ENCODE measurements at regions not wholly inside any gene's neighbourhood (a gene's known extent, or its start where the extent isn't known, plus 50 kb on each side); places are given as distances from the start of the nearest gene placed in this dataset.

- H4K20me1 ChIP-seq (ENCODE audit: low read depth) = no peaks in the 10 kb centered on the region
- H3K36me3 ChIP-seq = no peaks in the 10 kb centered on the region
- H3K79me2 ChIP-seq (ENCODE audit: low read depth) = no peaks in the 10 kb centered on the region
- peaks cover 5% of the 10 kb centered on the region for H3K9me3 Mint-ChIP-seq
- H3F3A ChIP-seq (ENCODE audit: low read depth) = no peaks in the 10 kb centered on the region
- H3K27me3 Mint-ChIP-seq (ENCODE audit: insufficient read depth, low read depth) = no peaks in the 10 kb centered on the region
- H3K4me1 Mint-ChIP-seq = peaks cover 4% of the 10 kb centered on the region
- no peak for DNase-seq (ENCODE audit: low spot score)
- no peak overlapping the region for H3K4me2 ChIP-seq
- H3K4me1 ChIP-seq = no peaks in the 10 kb centered on the region
- no peak overlapping the region for H3K4me3 Mint-ChIP-seq
- H3K27ac Mint-ChIP-seq = no peak overlapping the region
- no peak overlapping the region for H3K27ac ChIP-seq
- no peaks in the 10 kb centered on the region for H3K9me3 ChIP-seq (ENCODE audit: low read depth)
- no peak for TF ChIP-seq EZH2 (IDR thresholded peaks at IDR 0.05)
- H3K4me3 ChIP-seq = no peak overlapping the region
- H3K27me3 ChIP-seq = no peaks in the 10 kb centered on the region
- H3K36me3 Mint-ChIP-seq = no peaks in the 10 kb centered on the region
- no peak overlapping the region for H2AFZ ChIP-seq (replicated peaks)
- H3K9ac ChIP-seq = no peak overlapping the region
Measured at GRCh38 chr12:128042825-128043224, 224.1 kb upstream of the TMEM132C start.

GRCh38 chr12:128043317-128043716 lies 223.7 kb upstream of the TMEM132C start:
- no peaks in the 10 kb centered on the region for H3K9me3 ChIP-seq (ENCODE audit: low read depth)
- H3K4me2 ChIP-seq = no peak overlapping the region
- no peak for DNase-seq (ENCODE audit: low spot score)
- no peak overlapping the region for H3K9ac ChIP-seq
- Mint-ChIP-seq H3K36me3 (no peaks in the 10 kb centered on the region), H3K9me3 (peaks cover 5% of the 10 kb centered on the region), H3K27me3 (ENCODE audit: insufficient read depth, low read depth) (no peaks in the 10 kb centered on the region), H3K27ac (no peak overlapping the region), H3K4me1 (peaks cover 4% of the 10 kb centered on the region), H3K4me3 (no peak overlapping the region)
- H3K27me3 ChIP-seq = no peaks in the 10 kb centered on the region
- no peak for TF ChIP-seq EZH2 (IDR thresholded peaks at IDR 0.05)
- TF ChIP-seq EZH2phosphoT487 (IDR thresholded peaks at IDR 0.05) = no peak
- TF ChIP-seq, protein P1, sequence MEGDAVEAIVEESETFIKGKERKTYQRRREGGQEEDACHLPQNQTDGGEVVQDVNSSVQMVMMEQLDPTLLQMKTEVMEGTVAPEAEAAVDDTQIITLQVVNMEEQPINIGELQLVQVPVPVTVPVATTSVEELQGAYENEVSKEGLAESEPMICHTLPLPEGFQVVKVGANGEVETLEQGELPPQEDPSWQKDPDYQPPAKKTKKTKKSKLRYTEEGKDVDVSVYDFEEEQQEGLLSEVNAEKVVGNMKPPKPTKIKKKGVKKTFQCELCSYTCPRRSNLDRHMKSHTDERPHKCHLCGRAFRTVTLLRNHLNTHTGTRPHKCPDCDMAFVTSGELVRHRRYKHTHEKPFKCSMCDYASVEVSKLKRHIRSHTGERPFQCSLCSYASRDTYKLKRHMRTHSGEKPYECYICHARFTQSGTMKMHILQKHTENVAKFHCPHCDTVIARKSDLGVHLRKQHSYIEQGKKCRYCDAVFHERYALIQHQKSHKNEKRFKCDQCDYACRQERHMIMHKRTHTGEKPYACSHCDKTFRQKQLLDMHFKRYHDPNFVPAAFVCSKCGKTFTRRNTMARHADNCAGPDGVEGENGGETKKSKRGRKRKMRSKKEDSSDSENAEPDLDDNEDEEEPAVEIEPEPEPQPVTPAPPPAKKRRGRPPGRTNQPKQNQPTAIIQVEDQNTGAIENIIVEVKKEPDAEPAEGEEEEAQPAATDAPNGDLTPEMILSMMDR (IDR thresholded peaks at IDR 0.05) = no peak
- no peak overlapping the region for H2AFZ ChIP-seq (replicated peaks)
- no peaks in the 10 kb centered on the region for H3F3A ChIP-seq (ENCODE audit: low read depth)
- H3K27ac ChIP-seq = no peak overlapping the region
- H3K4me3 ChIP-seq = no peak overlapping the region
- no peaks in the 10 kb centered on the region for H4K20me1 ChIP-seq (ENCODE audit: low read depth)
- no peaks in the 10 kb centered on the region for H3K4me1 ChIP-seq
- H3K79me2 ChIP-seq (ENCODE audit: low read depth) = no peaks in the 10 kb centered on the region
- no peaks in the 10 kb centered on the region for H3K36me3 ChIP-seq

DNA sequence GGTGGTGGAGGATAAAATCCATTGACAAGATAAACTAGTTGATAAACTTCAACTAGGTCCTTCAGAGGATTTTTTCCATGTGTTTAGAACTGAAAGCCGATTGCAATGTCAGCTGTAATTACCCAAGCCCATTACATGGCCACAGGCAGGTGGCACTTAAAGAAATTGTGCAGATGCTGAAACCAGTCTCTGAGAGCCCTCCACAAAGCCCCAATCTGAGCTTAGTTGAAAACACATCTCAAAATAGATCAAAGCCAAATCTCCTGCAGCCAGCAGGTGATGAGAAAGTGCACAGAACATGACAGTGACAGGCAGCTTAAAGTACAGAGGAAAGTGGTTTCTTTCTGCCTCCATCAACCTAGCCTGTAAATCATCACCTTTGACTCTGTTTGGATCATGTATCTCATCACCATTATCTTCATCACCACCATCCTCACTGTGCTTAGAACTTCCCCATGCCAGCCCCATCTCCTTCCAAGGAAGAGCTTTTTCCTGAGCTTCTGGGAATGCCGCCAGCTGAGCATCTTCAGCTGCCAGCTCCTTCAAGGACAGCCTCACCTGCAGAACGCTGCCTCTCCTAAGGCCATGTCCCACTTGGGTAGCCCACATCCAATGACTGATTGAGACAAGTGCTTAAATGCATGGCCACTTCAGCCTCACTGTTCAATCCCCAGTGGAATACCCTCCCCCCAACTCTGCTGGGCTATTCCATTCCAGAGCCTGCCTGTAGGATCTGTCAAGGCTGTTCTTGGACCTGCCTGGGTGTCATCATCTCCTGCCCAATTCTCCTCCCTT lies 219.5 kb upstream of the TMEM132C start:
- Mint-ChIP-seq H3K9me3 (peaks cover 3% of the 10 kb centered on the region), H3K36me3 (no peaks in the 10 kb centered on the region)
- no peak overlapping the region for H3K27ac ChIP-seq

DNA sequence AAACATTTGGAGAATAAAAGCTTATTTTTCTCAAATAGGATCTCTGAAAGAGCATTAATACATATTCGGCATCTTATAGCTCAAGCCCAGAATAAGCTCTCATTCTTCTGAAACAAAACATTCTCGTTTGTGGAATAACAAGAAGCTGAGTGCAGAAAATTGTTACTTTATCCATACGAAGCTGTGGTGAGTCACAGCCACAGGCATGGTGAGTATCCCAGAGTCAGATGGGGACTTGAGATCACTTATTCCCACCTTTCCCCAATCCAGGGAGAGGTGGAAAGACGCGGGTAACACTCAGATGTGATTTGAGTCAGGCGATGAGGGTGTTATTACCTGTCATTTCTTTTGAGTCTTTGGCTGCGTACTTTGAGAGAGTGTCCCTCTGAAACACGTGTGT lies 214.6 kb upstream of the TMEM132C start:
- no peak for TF ChIP-seq EZH2phosphoT487 (IDR thresholded peaks at IDR 0.05)
- TF ChIP-seq, protein P1 (IDR thresholded peaks at IDR 0.05) = no peak
- TF ChIP-seq EZH2 (IDR thresholded peaks at IDR 0.05) = no peak
- Histone ChIP-seq H3K27me3 (no peaks in the 10 kb centered on the region), H3F3A (ENCODE audit: low read depth) (no peaks in the 10 kb centered on the region), H3K79me2 (ENCODE audit: low read depth) (no peaks in the 10 kb centered on the region), H3K36me3 (no peaks in the 10 kb centered on the region), H3K9me3 (ENCODE audit: low read depth) (no peaks in the 10 kb centered on the region), H3K27ac (no peak overlapping the region), H4K20me1 (ENCODE audit: low read depth) (no peaks in the 10 kb centered on the region), H3K4me1 (peaks cover 3% of the 10 kb centered on the region), H2AFZ (replicated peaks) (no peak overlapping the region), H3K4me2 (no peak overlapping the region), H3K4me3 (no peak overlapping the region), H3K9ac (no peak overlapping the region)
- Mint-ChIP-seq H3K36me3 (no peaks in the 10 kb centered on the region), H3K27ac (no peak overlapping the region), H3K27me3 (ENCODE audit: insufficient read depth, low read depth) (peaks cover 8% of the 10 kb centered on the region), H3K9me3 (no peaks in the 10 kb centered on the region), H3K4me1 (peaks cover 15% of the 10 kb centered on the region), H3K4me3 (no peak overlapping the region)
- DNase-seq (ENCODE audit: low spot score) = no peak

More for the DNA sequence above, 219.5 kb upstream of the TMEM132C start:
- Mint-ChIP-seq H3K4me1 (peaks cover 4% of the 10 kb centered on the region), H3K27ac (no peak overlapping the region), H3K27me3 (ENCODE audit: insufficient read depth, low read depth) (peaks cover 6% of the 10 kb centered on the region), H3K4me3 (no peak overlapping the region)
- H3K9ac ChIP-seq = no peak overlapping the region
- no peaks in the 10 kb centered on the region for H3K36me3 ChIP-seq
- H3K79me2 ChIP-seq (ENCODE audit: low read depth) = no peaks in the 10 kb centered on the region
- H3F3A ChIP-seq (ENCODE audit: low read depth) = no peaks in the 10 kb centered on the region
- no peak overlapping the region for H3K4me3 ChIP-seq
- no peaks in the 10 kb centered on the region for H3K27me3 ChIP-seq
- no peaks in the 10 kb centered on the region for H3K9me3 ChIP-seq (ENCODE audit: low read depth)
- H2AFZ ChIP-seq (replicated peaks) = no peak overlapping the region
- no peak for TF ChIP-seq EZH2 (IDR thresholded peaks at IDR 0.05)
- DNase-seq (ENCODE audit: low spot score) = no peak
- H4K20me1 ChIP-seq (ENCODE audit: low read depth) = no peaks in the 10 kb centered on the region
- H3K4me2 ChIP-seq = no peak overlapping the region
- H3K4me1 ChIP-seq = no peaks in the 10 kb centered on the region
